Progenitor cell of endocrine pancreas (in vitro differentiated cells): ENCODE measurements at regions not wholly inside any gene's neighbourhood (a gene's known extent, or its start where the extent isn't known, plus 50 kb on each side); places are given as distances from the start of the nearest gene placed in this dataset.

Experiments used
- DNase-seq: peaks from one replicate; pipeline ENCODE4 v3.0.0; 2021; ENCODE audit warnings: low spot score; ENCODE audit not compliant: unreplicated experiment
- H3K27ac Mint-ChIP-seq: 2 replicates; pipeline ENCODE4 v1.8.0; 2021; ENCODE audit warnings: mild to moderate bottlenecking, moderate library complexity, mixed read lengths
- H3K27me3 Mint-ChIP-seq: 2 replicates; pipeline ENCODE4 v1.8.0; 2021; ENCODE audit warnings: mixed read lengths
- H3K36me3 Mint-ChIP-seq: 2 replicates; pipeline ENCODE4 v1.8.0; 2022; ENCODE audit warnings: mixed read lengths; ENCODE audit not compliant: insufficient read depth
- H3K4me1 Mint-ChIP-seq: 2 replicates; pipeline ENCODE4 v1.8.0; 2021; ENCODE audit warnings: low read depth, mixed read lengths
- H3K4me3 Mint-ChIP-seq: 2 replicates; pipeline ENCODE4 v1.8.0; 2021; ENCODE audit warnings: low read depth, mild to moderate bottlenecking, moderate library complexity, mixed read lengths
- H3K9me3 Mint-ChIP-seq: 2 replicates; pipeline ENCODE4 v1.8.0; 2021; ENCODE audit warnings: low read depth, mixed read lengths
- CTCF ChIP-seq: fragments of 200-600 bp; sonication (generic); IDR thresholded peaks from one replicate; pipeline ENCODE4 v1.5.0; 2021; ENCODE audit warnings: antibody characterized with exemption, mild to moderate bottlenecking; ENCODE audit not compliant: unreplicated experiment

- DNase-seq: no peak
- Mint-ChIP-seq H3K9me3 (peaks cover under 1% of the 10 kb centered on the region), H3K27me3 (no peaks in the 10 kb centered on the region), H3K4me3 (no peak overlapping the region), H3K4me1 (no peaks in the 10 kb centered on the region), H3K36me3 (no peaks in the 10 kb centered on the region), H3K27ac (no peak overlapping the region)
- TF ChIP-seq CTCF: no peak
Observed at GRCh38 chr1:70916034-70916427, 131.6 kb downstream of the PTGER3 start.

- no peak for DNase-seq
- Mint-ChIP-seq H3K27me3 (no peaks in the 10 kb centered on the region), H3K4me3 (no peak overlapping the region), H3K4me1 (no peaks in the 10 kb centered on the region), H3K9me3 (peaks cover 19% of the 10 kb centered on the region), H3K27ac (no peak overlapping the region), H3K36me3 (no peaks in the 10 kb centered on the region)
- no peak for TF ChIP-seq CTCF
Observed at GRCh38 chr1:70919706-70920323, 127.8 kb downstream of the PTGER3 start.
